AG09319 (cell line): ENCODE measurements at regions not wholly inside any gene's neighbourhood (a gene's known extent, or its start where the extent isn't known, plus 50 kb on each side); places are given as distances from the start of the nearest gene placed in this dataset.

Experiments
- DNase-seq: peaks from one replicate; pipeline ENCODE4 v3.0.0-alpha.2; 2010; ENCODE audit warnings: low read depth; ENCODE audit errors: extremely low read depth
- CTCF ChIP-seq: IDR thresholded peaks from 2 replicates; pipeline ENCODE4 v1.5.1; 2011; ENCODE audit warnings: low read depth, mild to moderate bottlenecking, inconsistent platforms, low read length, moderate library complexity

- DNase-seq, result peak; percentile 35
- TF ChIP-seq CTCF, result no peak
Measured at GRCh38 chr9:4927701-4928100, 57.4 kb upstream of the JAK2 start.

GRCh38 chr9:4929917-4930316, 55.2 kb upstream of the JAK2 start:
- DNase-seq, result no peak
- no peak for TF ChIP-seq CTCF

GRCh38 chr9:4932681-4933080, 52.4 kb upstream of the JAK2 start:
- DNase-seq, result no peak
- TF ChIP-seq CTCF, result no peak

- TF ChIP-seq CTCF, result no peak
- DNase-seq, result no peak
Measured at GRCh38 chr9:4933177-4933576, 51.9 kb upstream of the JAK2 start.

- no peak for DNase-seq
- no peak for TF ChIP-seq CTCF
Measured at GRCh38 chr9:4933861-4934260, 51.2 kb upstream of the JAK2 start.

GRCh38 chr9:4935001-4935672, 49.9 kb upstream of the JAK2 start:
- no peak for DNase-seq
- no peak for TF ChIP-seq CTCF
